ENCODE measurements at regions not wholly inside any gene's neighbourhood (a gene's known extent, or its start where the extent isn't known, plus 50 kb on each side); places are given as distances from the start of the nearest gene placed in this dataset.

DNA sequence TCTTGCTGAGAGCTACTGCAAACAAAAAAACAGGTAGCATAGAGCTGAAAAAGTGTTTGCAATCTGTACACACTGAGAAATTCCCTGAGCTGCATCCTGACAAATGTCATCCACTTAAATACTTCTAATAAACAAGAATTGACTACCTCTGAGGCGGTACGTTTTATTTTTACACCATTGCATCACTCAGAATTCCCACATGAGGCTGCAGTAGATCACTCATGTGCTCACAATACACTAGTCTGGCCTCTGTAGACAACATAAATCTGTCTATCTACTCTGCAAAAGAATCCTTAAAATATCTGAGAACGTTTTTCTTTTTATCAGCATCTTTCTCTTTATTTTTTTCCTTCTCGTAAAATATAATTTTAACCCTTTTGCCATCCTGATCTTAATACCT, 661.4 kb downstream of the EPHA7 start (continued):
- TF ChIP-seq, protein P1, sequence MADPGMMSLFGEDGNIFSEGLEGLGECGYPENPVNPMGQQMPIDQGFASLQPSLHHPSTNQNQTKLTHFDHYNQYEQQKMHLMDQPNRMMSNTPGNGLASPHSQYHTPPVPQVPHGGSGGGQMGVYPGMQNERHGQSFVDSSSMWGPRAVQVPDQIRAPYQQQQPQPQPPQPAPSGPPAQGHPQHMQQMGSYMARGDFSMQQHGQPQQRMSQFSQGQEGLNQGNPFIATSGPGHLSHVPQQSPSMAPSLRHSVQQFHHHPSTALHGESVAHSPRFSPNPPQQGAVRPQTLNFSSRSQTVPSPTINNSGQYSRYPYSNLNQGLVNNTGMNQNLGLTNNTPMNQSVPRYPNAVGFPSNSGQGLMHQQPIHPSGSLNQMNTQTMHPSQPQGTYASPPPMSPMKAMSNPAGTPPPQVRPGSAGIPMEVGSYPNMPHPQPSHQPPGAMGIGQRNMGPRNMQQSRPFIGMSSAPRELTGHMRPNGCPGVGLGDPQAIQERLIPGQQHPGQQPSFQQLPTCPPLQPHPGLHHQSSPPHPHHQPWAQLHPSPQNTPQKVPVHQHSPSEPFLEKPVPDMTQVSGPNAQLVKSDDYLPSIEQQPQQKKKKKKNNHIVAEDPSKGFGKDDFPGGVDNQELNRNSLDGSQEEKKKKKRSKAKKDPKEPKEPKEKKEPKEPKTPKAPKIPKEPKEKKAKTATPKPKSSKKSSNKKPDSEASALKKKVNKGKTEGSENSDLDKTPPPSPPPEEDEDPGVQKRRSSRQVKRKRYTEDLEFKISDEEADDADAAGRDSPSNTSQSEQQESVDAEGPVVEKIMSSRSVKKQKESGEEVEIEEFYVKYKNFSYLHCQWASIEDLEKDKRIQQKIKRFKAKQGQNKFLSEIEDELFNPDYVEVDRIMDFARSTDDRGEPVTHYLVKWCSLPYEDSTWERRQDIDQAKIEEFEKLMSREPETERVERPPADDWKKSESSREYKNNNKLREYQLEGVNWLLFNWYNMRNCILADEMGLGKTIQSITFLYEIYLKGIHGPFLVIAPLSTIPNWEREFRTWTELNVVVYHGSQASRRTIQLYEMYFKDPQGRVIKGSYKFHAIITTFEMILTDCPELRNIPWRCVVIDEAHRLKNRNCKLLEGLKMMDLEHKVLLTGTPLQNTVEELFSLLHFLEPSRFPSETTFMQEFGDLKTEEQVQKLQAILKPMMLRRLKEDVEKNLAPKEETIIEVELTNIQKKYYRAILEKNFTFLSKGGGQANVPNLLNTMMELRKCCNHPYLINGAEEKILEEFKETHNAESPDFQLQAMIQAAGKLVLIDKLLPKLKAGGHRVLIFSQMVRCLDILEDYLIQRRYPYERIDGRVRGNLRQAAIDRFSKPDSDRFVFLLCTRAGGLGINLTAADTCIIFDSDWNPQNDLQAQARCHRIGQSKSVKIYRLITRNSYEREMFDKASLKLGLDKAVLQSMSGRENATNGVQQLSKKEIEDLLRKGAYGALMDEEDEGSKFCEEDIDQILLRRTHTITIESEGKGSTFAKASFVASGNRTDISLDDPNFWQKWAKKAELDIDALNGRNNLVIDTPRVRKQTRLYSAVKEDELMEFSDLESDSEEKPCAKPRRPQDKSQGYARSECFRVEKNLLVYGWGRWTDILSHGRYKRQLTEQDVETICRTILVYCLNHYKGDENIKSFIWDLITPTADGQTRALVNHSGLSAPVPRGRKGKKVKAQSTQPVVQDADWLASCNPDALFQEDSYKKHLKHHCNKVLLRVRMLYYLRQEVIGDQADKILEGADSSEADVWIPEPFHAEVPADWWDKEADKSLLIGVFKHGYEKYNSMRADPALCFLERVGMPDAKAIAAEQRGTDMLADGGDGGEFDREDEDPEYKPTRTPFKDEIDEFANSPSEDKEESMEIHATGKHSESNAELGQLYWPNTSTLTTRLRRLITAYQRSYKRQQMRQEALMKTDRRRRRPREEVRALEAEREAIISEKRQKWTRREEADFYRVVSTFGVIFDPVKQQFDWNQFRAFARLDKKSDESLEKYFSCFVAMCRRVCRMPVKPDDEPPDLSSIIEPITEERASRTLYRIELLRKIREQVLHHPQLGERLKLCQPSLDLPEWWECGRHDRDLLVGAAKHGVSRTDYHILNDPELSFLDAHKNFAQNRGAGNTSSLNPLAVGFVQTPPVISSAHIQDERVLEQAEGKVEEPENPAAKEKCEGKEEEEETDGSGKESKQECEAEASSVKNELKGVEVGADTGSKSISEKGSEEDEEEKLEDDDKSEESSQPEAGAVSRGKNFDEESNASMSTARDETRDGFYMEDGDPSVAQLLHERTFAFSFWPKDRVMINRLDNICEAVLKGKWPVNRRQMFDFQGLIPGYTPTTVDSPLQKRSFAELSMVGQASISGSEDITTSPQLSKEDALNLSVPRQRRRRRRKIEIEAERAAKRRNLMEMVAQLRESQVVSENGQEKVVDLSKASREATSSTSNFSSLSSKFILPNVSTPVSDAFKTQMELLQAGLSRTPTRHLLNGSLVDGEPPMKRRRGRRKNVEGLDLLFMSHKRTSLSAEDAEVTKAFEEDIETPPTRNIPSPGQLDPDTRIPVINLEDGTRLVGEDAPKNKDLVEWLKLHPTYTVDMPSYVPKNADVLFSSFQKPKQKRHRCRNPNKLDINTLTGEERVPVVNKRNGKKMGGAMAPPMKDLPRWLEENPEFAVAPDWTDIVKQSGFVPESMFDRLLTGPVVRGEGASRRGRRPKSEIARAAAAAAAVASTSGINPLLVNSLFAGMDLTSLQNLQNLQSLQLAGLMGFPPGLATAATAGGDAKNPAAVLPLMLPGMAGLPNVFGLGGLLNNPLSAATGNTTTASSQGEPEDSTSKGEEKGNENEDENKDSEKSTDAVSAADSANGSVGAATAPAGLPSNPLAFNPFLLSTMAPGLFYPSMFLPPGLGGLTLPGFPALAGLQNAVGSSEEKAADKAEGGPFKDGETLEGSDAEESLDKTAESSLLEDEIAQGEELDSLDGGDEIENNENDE (IDR thresholded peaks at IDR 0.05; ENCODE audit: insufficient replicate concordance, low read length) = no peak
- TF ChIP-seq KDM4A (IDR thresholded peaks at IDR 0.05; ENCODE audit: low read depth, low read length, severe bottlenecking) = no peak
- TF ChIP-seq GTF2F1 (IDR thresholded peaks at IDR 0.05; ENCODE audit: borderline replicate concordance, low read depth, low read length) = no peak

All from H1 (cell line).